Spleen (tissue), 11 donors: ENCODE measurements at regions not wholly inside any gene's neighbourhood (a gene's known extent, or its start where the extent isn't known, plus 50 kb on each side); places are given as distances from the start of the nearest gene placed in this dataset.

Experiments used
- DNase-seq: peaks from one replicate; pipeline ENCODE4 v3.0.0-alpha.2; 2020
- H3K27ac ChIP-seq, 8 donors: fragments of 200-600 bp; sonication (generic) in 7 of 8; 1 replicate in 4 of 8; 2 replicates in 4 of 8; pipeline versions ENCODE4 v1.5.0 to v1.8.0; 2016 to 2021; ENCODE audit warnings: inconsistent platforms in 4 of 8, mild to moderate bottlenecking in 4 of 8, moderate library complexity in 1 of 8
- H3K27me3 ChIP-seq, 7 donors: fragments of 200-600 bp; sonication (generic) in 6 of 7; replicated peaks in 1 of 7; 1 replicate in 4 of 7; 2 replicates in 3 of 7; pipeline versions ENCODE4 v1.5.0 to v1.8.0; 2016 to 2021; ENCODE audit warnings: inconsistent platforms in 3 of 7, mild to moderate bottlenecking in 1 of 7
- H3K36me3 ChIP-seq, 6 donors: fragments of 200-600 bp; sonication (generic) in 5 of 6; 1 replicate in 4 of 6; 2 replicates in 2 of 6; pipeline versions ENCODE4 v1.5.0 to v1.8.0; 2016 to 2021; ENCODE audit warnings: inconsistent platforms in 2 of 6
- H3K4me1 ChIP-seq, 6 donors: fragments of 200-600 bp; sonication (generic) in 5 of 6; 1 replicate in 3 of 6; 2 replicates in 3 of 6; pipeline versions ENCODE4 v1.5.0 to v1.8.0; 2016 to 2021; ENCODE audit warnings: inconsistent platforms in 3 of 6
- H3K4me3 ChIP-seq, 8 donors: fragments of 200-600 bp; sonication (generic) in 7 of 8; 1 replicate in 4 of 8; 2 replicates in 4 of 8; pipeline versions ENCODE4 v1.5.0 to v1.8.0; 2016 to 2021; ENCODE audit warnings: inconsistent platforms in 4 of 8, mild to moderate bottlenecking in 4 of 8, moderate library complexity in 2 of 8
- H3K9me3 ChIP-seq, 8 donors: fragments of 200-600 bp; sonication (generic) in 7 of 8; 1 replicate in 4 of 8; 2 replicates in 4 of 8; pipeline versions ENCODE4 v1.5.0 to v1.8.0; 2016 to 2021; ENCODE audit warnings: inconsistent platforms in 4 of 8
- CTCF ChIP-seq, 11 experiments: fragments of 200-600 bp in 7 of 11; fragments of 450-650 bp in 4 of 11; sonication (generic) in 4 of 11; IDR thresholded peaks in 8 of 11; conservative IDR thresholded peaks in 3 of 11; 1 replicate in 7 of 11; 2 replicates in 4 of 11; pipeline versions ENCODE4 v1.4.0 to v1.8.0; 2016 to 2021; ENCODE audit warnings: antibody characterized with exemption in 11 of 11, inconsistent platforms in 4 of 11, mild to moderate bottlenecking in 1 of 11
- POLR2A ChIP-seq, 3 donors: fragments of 450-650 bp; IDR thresholded peaks; one replicate each; pipeline ENCODE4 v1.5.1; 2017; ENCODE audit warnings: antibody characterized with exemption in 3 of 3, mild to moderate bottlenecking in 1 of 3
- POLR2AphosphoS5 ChIP-seq, 3 donors: sonication (generic); formaldehyde crosslinking; IDR thresholded peaks; one replicate each; pipeline ENCODE4 v1.5.1; 2017; ENCODE audit warnings: antibody characterized with exemption in 3 of 3
- WGBS, 5 donors: extraction: QIAGEN DNeasy Blood & Tissue Kit in 3 of 5; methylation state at CpG; one replicate each; pipeline versions ENCODE4 v1.1.5 to v1.1.7; 2013 to 2018; 5-methylcytosine and 5-hydroxymethylcytosine counted together
- intact Hi-C: fragments of 100-400 bp; cut with DNase I; formaldehyde crosslinking; loops from one replicate; pipeline ENCODE4 v1.15.0; 2023; ENCODE audit warnings: low total_unique reads
- donor health status: healthy with polysubstance abuse.
- donor health status: DM: no; HTN: no; CAD: no; lungs with moderate emphysema.
- donor health status: DM: no; HTN: no; CAD: no.
- donor health status: Bipolar disorder and iron deficiency.
- donor health status: healthy.
- donor health status: DM: no; HTN: no; CAD: no.
- donor health status: DM: yes; HTN: yes; CAD: no.

- no peak overlapping the region for H3K4me3 ChIP-seq
- no peak overlapping the region for H3K27ac ChIP-seq
- H3K9me3 ChIP-seq = no peaks in the 10 kb centered on the region
- no peak for DNase-seq
- TF ChIP-seq POLR2AphosphoS5 (IDR thresholded peaks at IDR 0.05) (no peak), POLR2A (IDR thresholded peaks at IDR 0.05) (no peak), CTCF (IDR thresholded peaks at IDR 0.05 in 8 of 11, conservative IDR thresholded peaks at IDR 0.05 in 3 of 11) (no peak)
- intact Hi-C loops = no loop called here
- peaks cover 0 to 4% (median 0%) of the 10 kb centered on the region in 7 donors for H3K27me3 ChIP-seq
- WGBS, 5 donors = 64 to 82% (median 75%) methylated on average over 4 of the region's 4 CpGs
- no peaks in the 10 kb centered on the region for H3K36me3 ChIP-seq
- H3K4me1 ChIP-seq = no peaks in the 10 kb centered on the region
These were observed 83.3 kb downstream of the TRIM42 start for GRCh38 chr3:140761076-140761639.

GRCh38 chr3:140762746-140763145, 84.9 kb downstream of the TRIM42 start:
- Histone ChIP-seq H3K4me1 (no peaks in the 10 kb centered on the region), H3K27me3 (peaks cover 0 to 11% (median 0%) of the 10 kb centered on the region in 7 donors), H3K4me3 (no peak overlapping the region), H3K9me3 (no peaks in the 10 kb centered on the region), H3K36me3 (no peaks in the 10 kb centered on the region), H3K27ac (no peak overlapping the region)
- intact Hi-C loops = no loop called here
- no peak for TF ChIP-seq CTCF (IDR thresholded peaks at IDR 0.05 in 8 of 11, conservative IDR thresholded peaks at IDR 0.05 in 3 of 11)
- no peak for DNase-seq

- no peak for DNase-seq
- whole genome bisulfite sequencing, 5 donors = 86 to 100% (median 92%) methylated on average over 1 of the region's 1 CpG
- no peak for TF ChIP-seq CTCF (IDR thresholded peaks at IDR 0.05 in 8 of 11, conservative IDR thresholded peaks at IDR 0.05 in 3 of 11)
- no peak for TF ChIP-seq POLR2A (IDR thresholded peaks at IDR 0.05)
- TF ChIP-seq POLR2AphosphoS5 (IDR thresholded peaks at IDR 0.05) = no peak
These were observed 85.7 kb downstream of the TRIM42 start for GRCh38 chr3:140763532-140763931.

GRCh38 chr3:140765246-140765645, 87.4 kb downstream of the TRIM42 start:
- Histone ChIP-seq H3K4me3 (no peak overlapping the region), H3K27me3 (peaks cover 0 to 12% (median 0%) of the 10 kb centered on the region in 7 donors), H3K4me1 (no peaks in the 10 kb centered on the region), H3K9me3 (no peaks in the 10 kb centered on the region), H3K27ac (no peak overlapping the region), H3K36me3 (no peaks in the 10 kb centered on the region)
- 52 to 78% (median 72%) methylated on average over 2 of the region's 2 CpGs for WGBS, 5 donors
- TF ChIP-seq POLR2A (IDR thresholded peaks at IDR 0.05) (no peak), POLR2AphosphoS5 (IDR thresholded peaks at IDR 0.05) (no peak), CTCF (IDR thresholded peaks at IDR 0.05 in 8 of 11, conservative IDR thresholded peaks at IDR 0.05 in 3 of 11) (no peak)
- DNase-seq = no peak
- intact Hi-C loops = no loop called here

More at GRCh38 chr3:140763532-140763931, 85.7 kb downstream of the TRIM42 start:
- no peak overlapping the region for H3K4me3 ChIP-seq
- peaks cover 0 to 12% (median 0%) of the 10 kb centered on the region in 7 donors for H3K27me3 ChIP-seq
- no peaks in the 10 kb centered on the region for H3K4me1 ChIP-seq
- intact Hi-C loops = no loop called here
- H3K36me3 ChIP-seq = no peaks in the 10 kb centered on the region
- H3K27ac ChIP-seq = no peak overlapping the region
- no peaks in the 10 kb centered on the region for H3K9me3 ChIP-seq
